Activated CD4-positive, alpha-beta memory T cell treated with anti-CD3 and anti-CD28 coated beads for 36 hours (primary cell): ENCODE measurements at regions not wholly inside any gene's neighbourhood (a gene's known extent, or its start where the extent isn't known, plus 50 kb on each side); places are given as distances from the start of the nearest gene placed in this dataset.

Experiments used
- CTCF ChIA-PET: fragments of 350-600 bp; sonication (Branson Sonifier 250); formaldehyde crosslinking; loops from one replicate; lab custom pipeline; 2021; ENCODE audit warnings: antibody characterized with exemption, inconsistent platforms; lab: Charles Lee
- POLR2A ChIA-PET: fragments of 350-600 bp; sonication (Branson Sonifier 250); formaldehyde crosslinking; loops from one replicate; lab custom pipeline; 2021; ENCODE audit warnings: antibody characterized with exemption; lab: Charles Lee
- DNase-seq: peaks from one replicate; pipeline ENCODE4 v3.0.0-alpha.2; 2020
- H3K27ac Mint-ChIP-seq: one replicate; pipeline ENCODE4 v1.8.0; 2021; ENCODE audit warnings: mixed read lengths
- H3K27me3 Mint-ChIP-seq: one replicate; pipeline ENCODE4 v1.8.0; 2021; ENCODE audit warnings: mixed read lengths
- H3K36me3 Mint-ChIP-seq: one replicate; pipeline ENCODE4 v1.8.0; 2021; ENCODE audit warnings: mixed read lengths
- H3K4me1 Mint-ChIP-seq: one replicate; pipeline ENCODE4 v1.8.0; 2021; ENCODE audit warnings: low read depth, mixed read lengths
- H3K4me3 Mint-ChIP-seq: one replicate; pipeline ENCODE4 v1.8.0; 2021; ENCODE audit warnings: mild to moderate bottlenecking, mixed read lengths
- H3K9me3 Mint-ChIP-seq: one replicate; pipeline ENCODE4 v1.8.0; 2021; ENCODE audit warnings: mixed read lengths
- intact Hi-C: fragments of 100-400 bp; cut with micrococcal nuclease; formaldehyde crosslinking; loops from one replicate; pipeline ENCODE4 v1.15.1; 2023

DNA sequence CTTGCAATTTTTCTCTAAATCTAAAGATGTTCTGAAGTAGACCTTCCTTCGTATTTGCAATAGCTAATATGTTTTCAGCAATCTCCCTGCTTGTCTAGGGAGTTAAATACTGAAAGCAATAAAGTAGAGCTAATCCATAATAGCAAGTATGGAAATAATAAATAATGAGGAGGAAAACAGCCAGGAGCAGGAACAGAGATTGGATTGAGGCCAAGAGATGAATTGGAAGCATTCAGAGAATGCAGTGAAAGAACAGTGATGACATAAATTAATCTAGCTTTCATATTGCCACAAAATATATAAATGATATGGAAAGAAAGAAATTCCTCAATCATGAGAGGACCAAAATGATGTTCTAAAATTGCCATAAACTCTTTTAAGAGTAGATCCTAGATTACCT is 679.7 kb downstream of the METTL4 start:
- POLR2A ChIA-PET, result no interaction called here
- Mint-ChIP-seq H3K36me3 (no peaks in the 10 kb centered on the region), H3K27me3 (no peaks in the 10 kb centered on the region), H3K9me3 (no peaks in the 10 kb centered on the region), H3K4me3 (no peak overlapping the region), H3K4me1 (no peaks in the 10 kb centered on the region), H3K27ac (no peak overlapping the region)
- no peak for DNase-seq
- intact Hi-C loops, result no loop called here
- CTCF ChIA-PET, result no interaction called here

DNA sequence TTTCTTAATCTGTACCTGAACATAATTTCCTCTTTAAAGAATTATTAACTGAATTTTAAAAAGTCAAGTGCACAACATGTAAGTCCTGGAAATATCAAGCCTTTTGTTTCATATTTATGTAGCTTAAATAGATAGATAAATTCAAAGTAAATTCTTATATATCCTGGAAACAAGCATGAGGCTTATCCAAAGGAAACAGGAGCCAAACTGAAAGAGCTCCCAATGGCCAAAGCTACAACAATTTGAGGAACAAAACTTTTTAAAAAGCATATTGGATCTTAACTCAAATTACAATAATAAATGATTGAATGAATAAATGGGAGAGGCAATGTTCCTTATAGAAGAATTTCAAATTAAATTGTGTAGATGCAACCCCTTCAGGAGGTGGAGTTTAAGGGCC is 679.1 kb downstream of the METTL4 start:
- POLR2A ChIA-PET, result no interaction called here
- DNase-seq, result no peak
- Mint-ChIP-seq H3K9me3 (no peaks in the 10 kb centered on the region), H3K4me3 (no peak overlapping the region), H3K4me1 (no peaks in the 10 kb centered on the region), H3K27me3 (no peaks in the 10 kb centered on the region), H3K36me3 (no peaks in the 10 kb centered on the region), H3K27ac (no peak overlapping the region)
- intact Hi-C loops, result no loop called here
- CTCF ChIA-PET, result no interaction called here

DNA sequence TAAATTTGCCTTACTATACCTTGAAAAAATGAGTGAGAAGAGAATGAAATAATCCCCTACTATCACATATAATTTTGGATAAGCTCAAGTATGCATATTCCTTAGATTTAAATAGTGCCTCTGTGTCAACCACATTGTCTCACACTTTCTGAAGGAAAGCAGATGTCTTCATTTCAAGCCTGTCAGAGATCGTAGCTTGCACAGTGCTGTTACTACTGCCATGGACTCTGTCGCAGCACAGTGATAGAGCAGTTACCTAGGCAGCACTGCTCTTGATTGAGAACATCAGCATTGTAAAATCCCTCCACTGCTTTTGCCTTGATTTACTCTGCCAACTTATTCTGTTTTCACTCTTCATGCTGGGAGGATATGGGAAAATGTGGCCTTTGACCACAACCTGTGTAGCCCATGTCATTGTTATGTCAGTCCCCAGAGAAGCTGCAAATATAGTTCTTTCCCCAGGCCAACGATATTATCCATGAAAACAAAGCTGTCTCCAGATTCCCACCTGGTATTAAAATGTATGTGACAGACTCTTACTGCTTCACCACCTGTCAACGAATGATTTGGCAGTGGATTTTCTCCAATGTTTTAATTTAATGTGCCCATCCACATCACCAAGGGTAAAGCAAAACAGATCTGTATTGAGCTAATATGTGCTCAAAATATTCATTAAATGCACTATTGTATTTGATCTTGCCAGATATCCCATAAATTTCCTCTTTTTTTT is 675.7 kb downstream of the METTL4 start:
- intact Hi-C loops, result no loop called here
- CTCF ChIA-PET, result no interaction called here

DNA sequence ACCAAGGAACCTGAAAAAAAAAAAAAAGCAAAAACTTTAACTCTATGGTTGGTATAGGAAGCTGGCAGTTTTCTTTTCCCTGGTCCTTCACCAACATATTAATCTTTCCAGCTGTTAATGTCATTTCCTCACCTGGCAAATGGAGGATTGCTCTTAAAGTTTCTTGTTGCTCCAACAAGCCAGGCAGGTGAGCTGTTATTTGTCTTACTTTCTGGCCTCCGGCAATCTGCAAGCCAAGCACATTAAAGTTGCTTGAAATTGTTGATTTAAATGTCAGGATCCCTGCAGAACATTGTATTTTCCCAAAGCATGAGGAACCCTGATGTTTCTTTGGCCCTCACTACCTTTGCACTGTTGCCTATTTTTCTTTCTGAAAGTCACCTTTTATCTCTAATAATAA is 664.9 kb downstream of the METTL4 start:
- CTCF ChIA-PET, result no interaction called here
- peaks cover 8% of the 10 kb centered on the region for H3K9me3 Mint-ChIP-seq
- intact Hi-C loops, result no loop called here
- H3K27me3 Mint-ChIP-seq, result no peaks in the 10 kb centered on the region
- no peaks in the 10 kb centered on the region for H3K4me1 Mint-ChIP-seq
- DNase-seq, result no peak
- H3K36me3 Mint-ChIP-seq, result no peaks in the 10 kb centered on the region
- no peak overlapping the region for H3K27ac Mint-ChIP-seq
- POLR2A ChIA-PET, result no interaction called here
- H3K4me3 Mint-ChIP-seq, result no peak overlapping the region

More for the DNA sequence above, 675.7 kb downstream of the METTL4 start:
- no peak overlapping the region for H3K27ac Mint-ChIP-seq
- H3K27me3 Mint-ChIP-seq, result no peaks in the 10 kb centered on the region
- H3K36me3 Mint-ChIP-seq, result no peaks in the 10 kb centered on the region
- no peaks in the 10 kb centered on the region for H3K9me3 Mint-ChIP-seq
- H3K4me1 Mint-ChIP-seq, result no peaks in the 10 kb centered on the region
- H3K4me3 Mint-ChIP-seq, result no peak overlapping the region
- POLR2A ChIA-PET, result no interaction called here
- DNase-seq, result no peak

DNA sequence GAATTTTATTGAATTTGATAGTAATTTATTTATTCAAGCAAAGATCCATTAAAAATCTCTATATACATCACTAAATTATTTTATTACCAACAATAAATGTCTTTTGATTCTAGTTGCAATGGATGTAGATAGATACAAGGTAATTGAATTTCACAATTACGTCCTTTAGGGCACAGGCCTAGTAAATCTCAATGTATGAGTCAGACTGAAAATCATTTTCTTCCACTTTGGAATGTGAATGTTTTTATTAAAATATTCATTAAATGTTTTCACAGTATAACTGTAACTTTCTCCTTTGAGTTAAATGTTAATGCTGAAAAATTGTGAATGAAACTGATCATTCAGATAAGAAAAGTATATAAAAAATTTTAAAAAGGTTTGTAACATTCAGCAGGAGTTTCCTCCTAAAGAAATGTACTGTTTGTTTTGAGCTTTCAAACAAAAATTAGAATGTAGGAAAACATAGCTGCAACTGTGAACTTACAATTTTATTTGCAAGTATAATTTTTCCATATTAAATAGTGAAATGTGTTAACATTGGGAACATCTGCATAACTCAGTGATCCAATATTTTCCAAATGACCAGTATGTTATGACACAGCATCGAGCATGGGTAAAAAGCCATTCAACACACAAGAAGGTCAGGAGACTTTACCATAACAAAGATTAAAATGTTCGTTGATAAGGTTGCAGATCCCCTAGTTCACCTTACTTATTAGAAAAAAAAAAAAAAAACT is 663.7 kb downstream of the METTL4 start:
- H3K4me1 Mint-ChIP-seq, result no peaks in the 10 kb centered on the region
- CTCF ChIA-PET, result no interaction called here
- H3K36me3 Mint-ChIP-seq, result no peaks in the 10 kb centered on the region
- no peak overlapping the region for H3K27ac Mint-ChIP-seq
- intact Hi-C loops, result no loop called here
- POLR2A ChIA-PET, result no interaction called here
- no peak overlapping the region for H3K4me3 Mint-ChIP-seq
- DNase-seq, result no peak
- H3K27me3 Mint-ChIP-seq, result no peaks in the 10 kb centered on the region
- H3K9me3 Mint-ChIP-seq, result peaks cover 8% of the 10 kb centered on the region

DNA sequence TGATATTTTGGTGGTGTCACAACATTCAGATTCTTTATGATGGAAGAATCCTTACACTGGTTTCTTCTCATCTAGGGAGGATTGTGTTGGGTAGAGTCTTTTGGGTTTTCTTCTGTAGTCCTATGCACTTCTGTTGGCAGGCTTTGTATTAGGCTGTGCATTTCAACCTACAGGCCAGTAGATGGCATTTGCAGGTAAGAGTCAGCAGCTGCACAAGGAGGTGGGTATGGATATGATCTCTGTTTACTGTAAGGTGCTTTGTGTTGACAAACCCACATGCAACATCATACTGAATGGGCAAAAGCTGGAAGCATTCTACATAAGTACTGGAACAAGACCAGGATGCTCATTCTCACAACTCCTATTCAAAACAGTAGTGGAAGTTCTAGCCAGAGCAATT is 656.8 kb downstream of the METTL4 start:
- Mint-ChIP-seq H3K4me3 (no peak overlapping the region), H3K36me3 (no peaks in the 10 kb centered on the region), H3K27me3 (no peaks in the 10 kb centered on the region), H3K27ac (no peak overlapping the region), H3K9me3 (peaks cover 30% of the 10 kb centered on the region), H3K4me1 (no peaks in the 10 kb centered on the region)
- ChIA-PET POLR2A (no interaction called here), CTCF (no interaction called here)
- DNase-seq, result no peak
- intact Hi-C loops, result no loop called here

- Mint-ChIP-seq H3K4me3 (no peak overlapping the region), H3K27ac (no peak overlapping the region), H3K9me3 (peaks cover 23% of the 10 kb centered on the region), H3K36me3 (no peaks in the 10 kb centered on the region), H3K4me1 (no peaks in the 10 kb centered on the region), H3K27me3 (no peaks in the 10 kb centered on the region)
- POLR2A ChIA-PET, result no interaction called here
- no peak for DNase-seq
- intact Hi-C loops, result no loop called here
- CTCF ChIA-PET, result no interaction called here
Observed at GRCh38 chr18:1916869-1917523, 654.3 kb downstream of the METTL4 start.

- H3K27me3 Mint-ChIP-seq, result no peaks in the 10 kb centered on the region
- DNase-seq, result no peak
- no peaks in the 10 kb centered on the region for H3K4me1 Mint-ChIP-seq
- no peak overlapping the region for H3K4me3 Mint-ChIP-seq
- H3K9me3 Mint-ChIP-seq, result peaks cover 23% of the 10 kb centered on the region
- no peaks in the 10 kb centered on the region for H3K36me3 Mint-ChIP-seq
- H3K27ac Mint-ChIP-seq, result no peak overlapping the region
- POLR2A ChIA-PET, result no interaction called here
- CTCF ChIA-PET, result no interaction called here
- intact Hi-C loops, result no loop called here
Observed at GRCh38 chr18:1917569-1917968, 653.7 kb downstream of the METTL4 start.

DNA sequence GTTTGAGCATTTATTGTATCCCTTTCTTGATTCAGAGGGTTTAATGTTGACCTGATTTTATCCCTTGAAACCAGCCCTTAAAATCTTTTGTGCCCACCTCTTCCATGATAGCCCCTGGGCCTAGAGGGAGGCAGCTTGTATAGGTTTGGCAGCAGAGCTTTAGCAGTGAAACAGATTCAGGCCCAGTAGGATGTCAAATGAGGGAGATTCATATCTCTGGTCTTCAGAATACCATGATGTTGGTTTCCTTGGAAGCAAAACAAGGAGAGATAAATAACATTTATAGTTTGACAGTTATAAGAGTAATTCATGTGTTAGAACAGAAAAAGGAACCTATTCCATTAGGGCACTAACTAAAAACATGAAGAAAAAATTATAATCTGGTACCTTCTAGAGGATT is 649.2 kb downstream of the METTL4 start:
- Mint-ChIP-seq H3K9me3 (peaks cover 4% of the 10 kb centered on the region), H3K36me3 (no peaks in the 10 kb centered on the region), H3K4me3 (no peak overlapping the region), H3K27me3 (no peaks in the 10 kb centered on the region), H3K4me1 (no peaks in the 10 kb centered on the region), H3K27ac (no peak overlapping the region)
- intact Hi-C loops, result no loop called here
- ChIA-PET CTCF (no interaction called here), POLR2A (no interaction called here)
- DNase-seq, result no peak

GRCh38 chr18:1928711-1929110 is 642.6 kb downstream of the METTL4 start:
- ChIA-PET CTCF (no interaction called here), POLR2A (no interaction called here)
- Mint-ChIP-seq H3K4me1 (no peaks in the 10 kb centered on the region), H3K27me3 (no peaks in the 10 kb centered on the region), H3K27ac (no peak overlapping the region), H3K9me3 (peaks cover 5% of the 10 kb centered on the region), H3K36me3 (no peaks in the 10 kb centered on the region), H3K4me3 (no peak overlapping the region)
- no peak for DNase-seq
- intact Hi-C loops, result no loop called here

- Mint-ChIP-seq H3K4me3 (no peak overlapping the region), H3K4me1 (no peaks in the 10 kb centered on the region), H3K27me3 (no peaks in the 10 kb centered on the region), H3K36me3 (no peaks in the 10 kb centered on the region), H3K9me3 (peaks cover 5% of the 10 kb centered on the region), H3K27ac (no peak overlapping the region)
- DNase-seq, result no peak
- intact Hi-C loops, result no loop called here
- CTCF ChIA-PET, result no interaction called here
- POLR2A ChIA-PET, result no interaction called here
Observed at GRCh38 chr18:1929720-1930119, 641.6 kb downstream of the METTL4 start.

GRCh38 chr18:1930291-1931270 is 640.7 kb downstream of the METTL4 start:
- Mint-ChIP-seq H3K9me3 (peaks cover 5% of the 10 kb centered on the region), H3K4me1 (no peaks in the 10 kb centered on the region), H3K27me3 (no peaks in the 10 kb centered on the region), H3K27ac (no peak overlapping the region), H3K4me3 (no peak overlapping the region), H3K36me3 (no peaks in the 10 kb centered on the region)
- intact Hi-C loops, result no loop called here
- ChIA-PET CTCF (no interaction called here), POLR2A (no interaction called here)
- no peak for DNase-seq
